GM21447 (cell line): ENCODE measurements at regions not wholly inside any gene's neighbourhood (a gene's known extent, or its start where the extent isn't known, plus 50 kb on each side); places are given as distances from the start of the nearest gene placed in this dataset.

ENCODE experiments used
- ATAC-seq: cut with Tn5 transposase; IDR thresholded peaks from one replicate; pipeline ENCODE4 v1.9.1; 2021; ENCODE audit not compliant: unreplicated experiment

DNA sequence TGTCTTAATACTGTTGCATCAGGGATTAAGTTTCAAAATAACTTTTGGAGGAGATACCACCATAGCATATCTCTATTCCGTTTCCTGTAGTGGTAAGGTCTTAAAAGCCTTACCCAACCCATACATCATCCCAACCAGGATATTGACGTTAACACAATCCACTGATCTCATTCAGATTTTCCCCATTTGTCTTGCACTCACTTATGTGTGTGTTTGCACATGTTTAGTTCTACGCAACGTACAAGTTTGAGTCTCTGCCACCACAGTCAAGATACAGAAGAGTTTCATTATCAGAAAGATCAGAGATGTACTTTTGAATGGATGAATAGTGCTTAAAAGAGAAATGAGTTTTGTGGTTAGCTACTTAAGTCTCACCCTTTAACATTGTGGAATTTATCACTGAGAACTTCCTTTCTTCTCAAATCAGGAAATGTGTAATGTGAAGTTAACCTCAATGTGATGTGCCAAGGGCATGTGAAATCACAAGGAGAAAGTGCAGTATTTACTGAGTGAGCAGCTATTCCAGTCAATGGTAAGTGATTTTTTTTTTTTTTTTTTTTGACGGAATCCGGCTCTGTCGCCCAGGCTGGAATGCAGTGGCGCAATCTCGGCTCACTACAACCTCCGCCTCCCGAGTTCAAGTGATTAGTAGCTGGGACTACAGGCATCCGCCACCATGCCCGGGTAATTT lies 69.2 kb upstream of the EPHA4 start:
- no peak for ATAC-seq

- no peak for ATAC-seq
These were observed 68.6 kb upstream of the EPHA4 start for GRCh38 chr2:221640686-221641085.

GRCh38 chr2:221637851-221638250 lies 65.7 kb upstream of the EPHA4 start:
- no peak for ATAC-seq

GRCh38 chr2:221635949-221636348 lies 63.8 kb upstream of the EPHA4 start:
- ATAC-seq = no peak

DNA sequence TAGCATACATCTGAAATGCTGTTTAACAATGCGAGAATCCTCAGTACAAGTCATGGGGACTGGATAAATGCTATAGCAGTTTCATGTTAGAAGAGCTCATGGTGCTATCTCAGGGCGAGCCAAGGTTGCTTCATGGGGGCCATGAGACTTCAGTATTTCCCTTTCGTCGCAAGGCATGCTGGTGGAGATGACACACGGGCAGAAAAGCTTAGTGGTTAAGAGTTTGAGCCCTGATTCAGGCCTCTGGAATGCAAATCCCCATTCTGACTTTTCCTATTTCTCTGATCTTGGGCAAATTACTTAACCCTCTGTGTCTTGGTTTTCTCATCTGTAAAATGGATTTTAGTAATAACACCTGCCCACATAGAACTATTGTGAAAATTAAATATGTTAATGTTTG lies 57.4 kb upstream of the EPHA4 start:
- no peak for ATAC-seq

DNA sequence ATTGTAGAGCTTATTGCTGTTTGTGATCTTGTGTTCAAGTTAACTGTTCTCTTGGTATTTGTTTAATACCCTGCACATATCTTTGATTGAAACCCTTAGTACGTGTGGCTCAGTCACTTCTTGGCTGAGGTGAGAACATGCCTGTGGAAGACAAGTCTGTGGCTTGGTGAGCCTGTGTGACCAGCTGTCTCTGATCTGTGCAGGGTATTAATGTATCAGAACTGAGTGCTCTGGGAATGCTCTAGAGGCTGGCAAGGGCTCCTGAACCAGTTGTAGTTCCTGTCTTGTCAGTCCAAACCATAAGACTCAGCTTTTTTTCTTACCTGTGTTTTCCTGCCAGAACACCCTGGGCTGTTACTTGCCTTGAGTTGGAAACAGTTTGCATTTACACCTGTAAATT lies 52.4 kb upstream of the EPHA4 start:
- ATAC-seq = no peak
